Endothelial cell (in vitro differentiated cells): ENCODE measurements at regions not wholly inside any gene's neighbourhood (a gene's known extent, or its start where the extent isn't known, plus 50 kb on each side); places are given as distances from the start of the nearest gene placed in this dataset.
"Not testable (repeated sequence)": the region's sequence is repeated elsewhere in the genome, so short reads cannot be mapped to it uniquely, and the experiment has no call there.

ENCODE experiments used
- DNase-seq: peaks from one replicate; pipeline ENCODE4 v3.0.0; 2021; ENCODE audit warnings: low spot score
- H3K27ac Mint-ChIP-seq: one replicate; pipeline ENCODE4 v1.8.0; 2021; ENCODE audit warnings: mixed read lengths, inconsistent platforms; ENCODE audit not compliant: unreplicated experiment
- H3K27me3 Mint-ChIP-seq: one replicate; pipeline ENCODE4 v1.8.0; 2021; ENCODE audit warnings: mild to moderate bottlenecking, moderate library complexity, mixed read lengths, inconsistent platforms; ENCODE audit not compliant: unreplicated experiment
- H3K36me3 Mint-ChIP-seq: one replicate; pipeline ENCODE4 v1.8.0; 2021; ENCODE audit warnings: mild to moderate bottlenecking, low read depth, mixed read lengths, inconsistent platforms; ENCODE audit not compliant: unreplicated experiment
- H3K4me1 Mint-ChIP-seq: one replicate; pipeline ENCODE4 v1.8.0; 2021; ENCODE audit warnings: mild to moderate bottlenecking, mixed read lengths, inconsistent platforms; ENCODE audit not compliant: unreplicated experiment
- H3K4me3 Mint-ChIP-seq: one replicate; pipeline ENCODE4 v1.8.0; 2021; ENCODE audit warnings: mild to moderate bottlenecking, mixed read lengths, inconsistent platforms; ENCODE audit not compliant: unreplicated experiment
- H3K9me3 Mint-ChIP-seq: one replicate; pipeline ENCODE4 v1.8.0; 2021; ENCODE audit warnings: mixed read lengths, inconsistent platforms; ENCODE audit not compliant: unreplicated experiment
- TF ChIP-seq, protein P1 (sequence below): fragments of 200-600 bp; sonication (generic); IDR thresholded peaks from one replicate; pipeline ENCODE4 v1.5.0; 2021; ENCODE audit warnings: antibody characterized with exemption; ENCODE audit not compliant: unreplicated experiment

DNA sequence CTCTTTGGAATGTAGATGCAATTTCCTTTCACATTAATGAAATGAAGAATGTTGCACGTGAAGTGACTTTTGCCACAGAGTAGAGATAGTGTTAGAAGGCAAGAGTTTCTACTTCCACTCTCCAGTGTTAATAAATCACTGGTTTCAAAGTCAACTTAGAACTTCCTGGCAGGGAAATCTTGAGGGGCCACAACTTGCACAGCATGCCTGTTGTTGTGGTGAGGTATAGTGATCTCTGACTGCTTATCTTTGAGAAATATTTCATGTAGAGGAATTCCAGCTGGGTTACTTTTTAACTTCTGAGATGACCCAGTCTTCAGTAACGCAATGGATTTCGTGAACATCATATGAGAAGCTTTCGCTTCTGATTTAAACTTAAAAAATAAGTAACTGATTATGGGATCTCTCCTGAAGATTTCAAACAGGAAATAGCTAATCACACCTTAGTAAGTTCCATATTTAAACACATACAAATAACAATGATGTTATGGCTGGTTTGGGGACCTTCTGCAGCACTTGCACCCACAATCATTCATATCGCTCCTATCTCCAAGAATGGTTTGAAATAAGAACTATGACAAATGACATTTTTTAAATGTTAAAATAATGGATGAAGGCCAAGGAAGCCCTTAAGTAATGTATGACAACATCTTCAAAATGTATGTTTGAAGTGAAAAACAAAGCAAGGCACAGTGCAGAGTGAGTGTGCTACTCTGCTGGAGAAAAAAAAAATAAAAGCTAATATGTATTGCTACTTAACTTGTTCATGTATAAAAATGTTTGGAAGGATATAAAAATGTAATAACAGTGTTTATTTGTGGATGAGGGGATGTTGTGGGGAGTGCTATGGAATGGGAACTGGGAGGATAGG, 726.5 kb upstream of the NECTIN3 start:
- no peaks in the 10 kb centered on the region for H3K27me3 Mint-ChIP-seq
- no peaks in the 10 kb centered on the region for H3K36me3 Mint-ChIP-seq
- no peaks in the 10 kb centered on the region for H3K9me3 Mint-ChIP-seq
- H3K27ac Mint-ChIP-seq, result no peak overlapping the region
- no peak overlapping the region for H3K4me3 Mint-ChIP-seq
- no peak for DNase-seq
- H3K4me1 Mint-ChIP-seq, result no peaks in the 10 kb centered on the region
- TF ChIP-seq, protein P1, sequence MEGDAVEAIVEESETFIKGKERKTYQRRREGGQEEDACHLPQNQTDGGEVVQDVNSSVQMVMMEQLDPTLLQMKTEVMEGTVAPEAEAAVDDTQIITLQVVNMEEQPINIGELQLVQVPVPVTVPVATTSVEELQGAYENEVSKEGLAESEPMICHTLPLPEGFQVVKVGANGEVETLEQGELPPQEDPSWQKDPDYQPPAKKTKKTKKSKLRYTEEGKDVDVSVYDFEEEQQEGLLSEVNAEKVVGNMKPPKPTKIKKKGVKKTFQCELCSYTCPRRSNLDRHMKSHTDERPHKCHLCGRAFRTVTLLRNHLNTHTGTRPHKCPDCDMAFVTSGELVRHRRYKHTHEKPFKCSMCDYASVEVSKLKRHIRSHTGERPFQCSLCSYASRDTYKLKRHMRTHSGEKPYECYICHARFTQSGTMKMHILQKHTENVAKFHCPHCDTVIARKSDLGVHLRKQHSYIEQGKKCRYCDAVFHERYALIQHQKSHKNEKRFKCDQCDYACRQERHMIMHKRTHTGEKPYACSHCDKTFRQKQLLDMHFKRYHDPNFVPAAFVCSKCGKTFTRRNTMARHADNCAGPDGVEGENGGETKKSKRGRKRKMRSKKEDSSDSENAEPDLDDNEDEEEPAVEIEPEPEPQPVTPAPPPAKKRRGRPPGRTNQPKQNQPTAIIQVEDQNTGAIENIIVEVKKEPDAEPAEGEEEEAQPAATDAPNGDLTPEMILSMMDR, result no peak

DNA sequence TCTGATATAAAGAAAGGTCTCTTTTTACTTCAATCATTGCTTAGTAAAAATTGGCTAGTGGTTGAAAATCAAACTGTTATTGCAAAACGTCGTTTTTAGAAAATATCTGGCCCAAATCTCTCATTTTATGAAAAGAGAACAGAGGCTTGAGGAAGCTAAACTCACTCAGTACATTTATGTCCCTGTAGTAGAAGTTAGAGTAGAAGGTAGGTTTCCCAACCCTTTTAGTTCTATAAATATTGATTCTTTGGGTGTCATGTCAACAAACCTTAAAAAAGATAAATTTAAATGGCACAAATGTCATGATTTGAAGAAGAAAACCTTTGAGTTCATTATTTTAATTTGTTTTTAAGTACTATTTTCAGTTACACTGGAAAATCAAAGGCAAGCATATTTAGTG, 722.3 kb upstream of the NECTIN3 start:
- no peaks in the 10 kb centered on the region for H3K9me3 Mint-ChIP-seq
- no peaks in the 10 kb centered on the region for H3K36me3 Mint-ChIP-seq
- no peak overlapping the region for H3K27ac Mint-ChIP-seq
- H3K4me3 Mint-ChIP-seq, result no peak overlapping the region
- TF ChIP-seq, protein P1, result no peak
- H3K27me3 Mint-ChIP-seq, result no peaks in the 10 kb centered on the region
- DNase-seq, result no peak
- no peaks in the 10 kb centered on the region for H3K4me1 Mint-ChIP-seq

DNA sequence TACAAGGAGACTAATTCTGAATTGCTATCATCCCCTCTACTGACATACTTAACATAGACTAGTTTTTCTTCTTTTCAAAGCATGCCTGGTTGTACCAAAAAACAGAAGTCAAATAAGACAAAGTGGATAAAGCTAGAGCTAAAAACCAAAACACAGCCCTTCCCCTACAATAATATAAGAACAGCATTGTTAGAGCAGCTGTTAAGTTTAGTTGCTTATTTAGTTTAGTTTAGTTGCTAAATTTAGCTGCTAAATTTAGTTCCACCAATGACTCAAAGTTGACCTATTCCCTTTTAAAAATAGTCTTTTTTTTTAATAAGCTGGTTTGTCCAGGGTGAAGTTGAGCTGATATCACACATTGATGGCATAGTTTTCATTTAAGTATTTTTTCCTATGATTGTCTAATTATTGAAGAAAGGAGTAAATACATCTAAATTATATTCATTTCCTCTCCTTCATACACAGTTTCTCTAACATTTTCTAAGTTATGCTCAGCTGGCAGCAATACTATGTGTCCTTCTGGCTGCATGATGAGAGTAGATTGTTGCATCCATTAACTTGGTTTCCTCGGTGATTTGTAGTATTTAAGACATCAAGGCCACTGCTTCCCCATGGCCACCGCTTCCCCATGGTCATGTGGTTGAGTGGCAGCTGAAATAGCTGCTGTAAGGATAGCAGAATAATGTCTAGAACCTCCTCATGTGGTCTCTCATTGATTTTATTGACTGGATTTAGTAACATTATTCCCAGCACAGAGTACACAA, 718.6 kb upstream of the NECTIN3 start:
- Mint-ChIP-seq H3K36me3 (no peaks in the 10 kb centered on the region), H3K4me1 (no peaks in the 10 kb centered on the region), H3K27me3 (no peaks in the 10 kb centered on the region), H3K4me3 (no peak overlapping the region), H3K27ac (no peak overlapping the region), H3K9me3 (no peaks in the 10 kb centered on the region)
- TF ChIP-seq, protein P1, result no peak
- no peak for DNase-seq

DNA sequence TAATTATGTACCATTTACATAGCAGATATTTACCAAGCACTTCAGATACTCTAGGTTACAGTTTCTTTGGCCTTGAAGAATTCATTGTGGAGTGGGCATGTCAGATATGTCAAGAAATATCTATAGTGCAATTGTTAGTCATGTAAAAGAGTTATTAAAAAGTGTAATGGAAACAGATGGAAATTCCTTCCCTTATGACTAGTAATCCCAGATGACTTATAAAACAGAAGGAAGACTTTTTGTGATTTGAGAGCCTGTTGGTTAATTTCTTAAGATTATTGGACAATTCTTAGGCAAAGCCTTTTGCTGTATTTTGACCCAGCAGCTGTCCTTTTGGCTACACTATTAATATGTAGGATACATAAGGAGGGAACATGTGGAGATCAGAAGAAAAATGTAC, 708.9 kb upstream of the NECTIN3 start:
- Mint-ChIP-seq H3K27ac (no peak overlapping the region), H3K36me3 (no peaks in the 10 kb centered on the region)

DNA sequence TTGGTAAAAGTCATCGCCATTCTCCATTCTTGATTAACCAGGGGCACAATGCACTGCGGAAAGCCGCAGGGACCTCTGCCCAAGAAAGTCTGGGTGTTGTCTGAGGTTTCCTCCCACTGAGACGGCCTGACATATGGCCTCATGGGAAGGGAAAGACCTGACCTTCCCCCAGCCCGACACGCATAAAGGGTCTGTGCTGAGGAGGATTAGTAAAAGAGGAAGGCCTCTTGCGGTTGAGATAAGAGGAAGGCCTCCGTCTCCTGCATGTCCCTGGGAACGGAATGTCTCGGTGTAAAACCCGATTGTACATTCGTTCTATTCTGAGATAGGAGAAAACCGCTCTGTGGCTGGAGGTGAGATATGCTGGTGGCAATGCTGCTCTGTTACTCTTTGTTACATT, 704.3 kb upstream of the NECTIN3 start:
- not testable (repeated sequence) for H3K9me3 Mint-ChIP-seq

More for the DNA sequence above, 708.9 kb upstream of the NECTIN3 start:
- Mint-ChIP-seq H3K4me3 (no peak overlapping the region), H3K4me1 (no peaks in the 10 kb centered on the region), H3K27me3 (peaks cover 2% of the 10 kb centered on the region), H3K9me3 (no peaks in the 10 kb centered on the region)
- no peak for DNase-seq
- TF ChIP-seq, protein P1, result no peak

More for the DNA sequence above, 704.3 kb upstream of the NECTIN3 start:
- not testable (repeated sequence) for H3K36me3 Mint-ChIP-seq, DNase-seq, H3K27me3 Mint-ChIP-seq, H3K4me3 Mint-ChIP-seq, H3K4me1 Mint-ChIP-seq, H3K27ac Mint-ChIP-seq
